HL-60 (cell line): ENCODE measurements at regions not wholly inside any gene's neighbourhood (a gene's known extent, or its start where the extent isn't known, plus 50 kb on each side); places are given as distances from the start of the nearest gene placed in this dataset.
A peak's percentile ranks its signal among the peaks of the same experiment; 100 is the strongest.

ENCODE experiments used
- DNase-seq, 2 experiments: peaks; one replicate each; pipeline ENCODE4 v3.0.0-alpha.2; 2010 to 2020; ENCODE audit warnings: low read depth in 1 of 2, low spot score in 1 of 2
- H3K27ac ChIP-seq: fragments of 250-450 bp; sonication (Bioruptor Pico); replicated peaks from 2 replicates; pipeline ENCODE4 v1.5.1; 2020; ENCODE audit warnings: mild to moderate bottlenecking, moderate library complexity
- H3K27me3 ChIP-seq: fragments of 250-450 bp; sonication (Bioruptor Pico); 2 replicates; pipeline ENCODE4 v1.5.1; 2021; ENCODE audit warnings: mild to moderate bottlenecking, moderate library complexity; ENCODE audit not compliant: insufficient read depth, poor library complexity, severe bottlenecking
- H3K4me3 ChIP-seq: replicated peaks from 2 replicates; pipeline ENCODE4 v1.5.1; 2011; ENCODE audit warnings: mild to moderate bottlenecking, control low read depth, low read length; ENCODE audit not compliant: insufficient read depth
- GABPA ChIP-seq: IDR thresholded peaks from 2 replicates; pipeline ENCODE4 v1.6.1; 2012; ENCODE audit warnings: low read depth
- POLR2AphosphoS5 ChIP-seq: IDR thresholded peaks from 2 replicates; pipeline ENCODE4 v1.6.1; 2012; ENCODE audit warnings: low read depth
- SPI1 ChIP-seq: IDR thresholded peaks from 2 replicates; pipeline ENCODE4 v1.6.1; 2012; ENCODE audit warnings: low read depth, mild to moderate bottlenecking, borderline replicate concordance
- TF ChIP-seq, protein P1 (sequence below): IDR thresholded peaks from one replicate; pipeline ENCODE4 v1.5.1; 2011; ENCODE audit warnings: low read length, control low read depth, inconsistent platforms; ENCODE audit not compliant: insufficient read depth
- TF ChIP-seq, protein P2 (sequence below): IDR thresholded peaks from 2 replicates; pipeline ENCODE4 v1.6.1; 2012; ENCODE audit warnings: low read depth; ENCODE audit not compliant: insufficient replicate concordance

DNA sequence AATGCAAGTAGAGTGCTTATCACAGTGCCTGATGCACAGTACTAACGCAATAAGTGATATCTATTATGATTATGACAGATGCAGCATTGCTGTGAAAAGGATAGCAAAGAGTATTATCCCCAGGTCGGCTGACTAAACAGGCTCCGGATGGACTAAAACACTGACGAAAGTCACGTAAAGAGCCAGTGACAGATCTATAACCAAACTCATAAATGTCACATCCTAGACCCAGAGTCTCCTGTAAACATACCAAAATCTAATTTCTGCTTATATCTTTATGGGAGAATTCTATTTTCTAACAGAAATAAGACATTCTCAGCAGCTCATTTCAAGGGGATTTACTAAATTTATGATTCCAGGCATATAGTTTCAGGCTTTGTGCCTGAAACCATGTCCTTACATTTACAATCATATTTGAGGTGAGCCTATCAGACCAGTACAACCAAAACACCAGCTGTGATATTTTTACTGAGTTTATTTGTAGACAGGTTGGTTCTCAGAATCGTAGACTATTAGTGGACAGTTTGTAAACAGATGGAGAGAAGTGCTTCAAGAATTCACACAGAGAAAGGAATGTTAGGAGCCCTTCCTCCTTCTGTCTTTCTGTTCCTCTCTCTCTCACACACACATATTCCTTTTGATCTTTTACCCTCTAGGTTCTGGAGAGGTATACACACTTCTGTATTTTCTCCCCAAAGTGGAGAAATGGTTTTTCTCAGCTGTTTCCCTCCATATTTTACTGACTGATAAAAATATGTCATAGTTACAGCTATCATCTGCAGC lies 52.4 kb upstream of the WDR26 start:
- TF ChIP-seq SPI1, result peak; percentile 35
- no peak for TF ChIP-seq POLR2AphosphoS5
- no peak for DNase-seq
- Histone ChIP-seq H3K4me3 (no peak overlapping the region), H3K27me3 (no peaks in the 10 kb centered on the region), H3K27ac (no peak overlapping the region)

DNA sequence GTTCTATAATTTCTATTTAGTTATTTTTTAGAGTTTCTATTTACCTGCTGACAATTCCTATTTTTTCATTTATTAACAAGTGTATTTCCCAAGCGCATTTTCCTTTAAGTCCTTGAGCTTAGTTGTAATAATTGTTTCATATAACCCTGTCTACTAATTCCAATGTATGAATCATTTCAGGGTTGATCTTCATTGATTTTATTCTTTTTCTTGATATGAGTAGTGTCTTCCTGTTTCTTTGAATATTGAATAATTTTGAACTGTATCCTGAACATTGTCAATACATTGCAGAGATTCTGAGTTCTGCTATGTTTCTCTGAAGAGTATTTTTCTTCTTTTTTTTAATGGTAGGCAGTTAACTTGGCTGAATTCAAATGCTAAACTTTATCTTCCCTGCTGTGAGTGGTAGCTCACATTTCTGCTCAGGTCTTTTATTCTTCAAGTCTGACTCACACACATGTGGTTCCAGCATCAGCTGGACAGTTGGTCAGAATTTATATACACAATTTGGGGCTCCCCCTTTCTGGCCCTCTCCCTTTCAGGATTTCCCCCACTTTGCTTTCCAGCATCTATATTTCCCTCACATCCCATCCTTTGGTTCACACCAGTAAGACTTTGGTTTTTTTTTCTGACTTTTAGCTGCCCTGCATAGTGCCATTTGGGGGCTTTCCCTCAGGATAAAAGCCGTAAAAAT lies 54.4 kb upstream of the WDR26 start:
- Histone ChIP-seq H3K27me3 (no peaks in the 10 kb centered on the region), H3K4me3 (no peak overlapping the region), H3K27ac (no peak overlapping the region)
- DNase-seq, result no peak
- TF ChIP-seq POLR2AphosphoS5 (no peak), GABPA (no peak), SPI1 (no peak)
- TF ChIP-seq, protein P1, sequence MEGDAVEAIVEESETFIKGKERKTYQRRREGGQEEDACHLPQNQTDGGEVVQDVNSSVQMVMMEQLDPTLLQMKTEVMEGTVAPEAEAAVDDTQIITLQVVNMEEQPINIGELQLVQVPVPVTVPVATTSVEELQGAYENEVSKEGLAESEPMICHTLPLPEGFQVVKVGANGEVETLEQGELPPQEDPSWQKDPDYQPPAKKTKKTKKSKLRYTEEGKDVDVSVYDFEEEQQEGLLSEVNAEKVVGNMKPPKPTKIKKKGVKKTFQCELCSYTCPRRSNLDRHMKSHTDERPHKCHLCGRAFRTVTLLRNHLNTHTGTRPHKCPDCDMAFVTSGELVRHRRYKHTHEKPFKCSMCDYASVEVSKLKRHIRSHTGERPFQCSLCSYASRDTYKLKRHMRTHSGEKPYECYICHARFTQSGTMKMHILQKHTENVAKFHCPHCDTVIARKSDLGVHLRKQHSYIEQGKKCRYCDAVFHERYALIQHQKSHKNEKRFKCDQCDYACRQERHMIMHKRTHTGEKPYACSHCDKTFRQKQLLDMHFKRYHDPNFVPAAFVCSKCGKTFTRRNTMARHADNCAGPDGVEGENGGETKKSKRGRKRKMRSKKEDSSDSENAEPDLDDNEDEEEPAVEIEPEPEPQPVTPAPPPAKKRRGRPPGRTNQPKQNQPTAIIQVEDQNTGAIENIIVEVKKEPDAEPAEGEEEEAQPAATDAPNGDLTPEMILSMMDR, result no peak
- TF ChIP-seq, protein P2, sequence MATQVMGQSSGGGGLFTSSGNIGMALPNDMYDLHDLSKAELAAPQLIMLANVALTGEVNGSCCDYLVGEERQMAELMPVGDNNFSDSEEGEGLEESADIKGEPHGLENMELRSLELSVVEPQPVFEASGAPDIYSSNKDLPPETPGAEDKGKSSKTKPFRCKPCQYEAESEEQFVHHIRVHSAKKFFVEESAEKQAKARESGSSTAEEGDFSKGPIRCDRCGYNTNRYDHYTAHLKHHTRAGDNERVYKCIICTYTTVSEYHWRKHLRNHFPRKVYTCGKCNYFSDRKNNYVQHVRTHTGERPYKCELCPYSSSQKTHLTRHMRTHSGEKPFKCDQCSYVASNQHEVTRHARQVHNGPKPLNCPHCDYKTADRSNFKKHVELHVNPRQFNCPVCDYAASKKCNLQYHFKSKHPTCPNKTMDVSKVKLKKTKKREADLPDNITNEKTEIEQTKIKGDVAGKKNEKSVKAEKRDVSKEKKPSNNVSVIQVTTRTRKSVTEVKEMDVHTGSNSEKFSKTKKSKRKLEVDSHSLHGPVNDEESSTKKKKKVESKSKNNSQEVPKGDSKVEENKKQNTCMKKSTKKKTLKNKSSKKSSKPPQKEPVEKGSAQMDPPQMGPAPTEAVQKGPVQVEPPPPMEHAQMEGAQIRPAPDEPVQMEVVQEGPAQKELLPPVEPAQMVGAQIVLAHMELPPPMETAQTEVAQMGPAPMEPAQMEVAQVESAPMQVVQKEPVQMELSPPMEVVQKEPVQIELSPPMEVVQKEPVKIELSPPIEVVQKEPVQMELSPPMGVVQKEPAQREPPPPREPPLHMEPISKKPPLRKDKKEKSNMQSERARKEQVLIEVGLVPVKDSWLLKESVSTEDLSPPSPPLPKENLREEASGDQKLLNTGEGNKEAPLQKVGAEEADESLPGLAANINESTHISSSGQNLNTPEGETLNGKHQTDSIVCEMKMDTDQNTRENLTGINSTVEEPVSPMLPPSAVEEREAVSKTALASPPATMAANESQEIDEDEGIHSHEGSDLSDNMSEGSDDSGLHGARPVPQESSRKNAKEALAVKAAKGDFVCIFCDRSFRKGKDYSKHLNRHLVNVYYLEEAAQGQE, result no peak

DNA sequence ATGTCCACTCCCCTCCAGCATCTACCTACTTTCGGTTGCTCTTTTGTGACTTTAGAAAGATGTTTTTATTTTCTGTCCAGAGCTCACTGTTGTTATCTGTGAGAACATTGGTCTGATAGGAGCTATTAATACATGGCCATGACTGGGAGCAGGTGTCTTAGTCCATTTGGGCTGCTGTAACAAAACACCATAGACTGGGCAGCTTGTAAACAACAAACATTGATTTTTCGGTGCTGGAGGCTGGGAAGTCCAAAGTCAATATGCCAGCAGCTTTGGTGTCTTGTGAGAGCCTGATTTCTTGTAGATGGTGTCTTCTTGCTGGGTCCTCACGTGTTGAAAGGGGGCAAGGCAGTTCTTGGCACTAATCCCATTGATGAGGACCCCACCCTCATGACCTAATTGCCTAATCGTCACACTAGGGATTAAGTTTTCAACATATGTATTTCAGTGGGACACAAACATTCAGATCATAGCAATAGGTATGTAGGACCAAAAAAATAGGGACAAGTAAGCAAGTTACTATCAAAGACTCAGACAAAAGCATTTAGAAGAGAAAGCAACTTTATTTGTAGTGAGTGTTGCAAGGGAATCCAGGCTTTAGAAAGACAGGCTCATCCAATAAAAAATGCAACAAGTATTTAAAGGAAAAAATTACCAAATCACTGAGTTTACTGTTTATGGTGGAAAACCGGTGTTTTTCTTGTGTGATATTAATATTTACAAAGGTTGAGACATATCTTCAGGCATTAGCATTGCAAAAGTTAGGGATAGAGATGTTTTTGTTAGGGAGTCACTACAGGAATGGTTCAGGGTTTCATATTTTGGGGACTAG lies 55.2 kb upstream of the WDR26 start:
- no peak for DNase-seq
- Histone ChIP-seq H3K4me3 (no peak overlapping the region), H3K27ac (no peak overlapping the region), H3K27me3 (no peaks in the 10 kb centered on the region)
- TF ChIP-seq POLR2AphosphoS5 (no peak), SPI1 (no peak), GABPA (no peak)
- TF ChIP-seq, protein P2, result no peak
- TF ChIP-seq, protein P1, result no peak
